Kasumi-1 (cell line): ENCODE measurements at regions not wholly inside any gene's neighbourhood (a gene's known extent, or its start where the extent isn't known, plus 50 kb on each side); places are given as distances from the start of the nearest gene placed in this dataset.
"Not testable (repeated sequence)": the region's sequence is repeated elsewhere in the genome, so short reads cannot be mapped to it uniquely, and the experiment has no call there.

Source experiments
- DNase-seq, 2 experiments: peaks; one replicate each; lab custom pipeline; 2025; lab: John Stamatoyannopoulos, UW

GRCh38 chr5:104084896-104085295, 522.3 kb upstream of the NUDT12 start:
- no peak for DNase-seq

- DNase-seq = no peak
These were observed 520.2 kb upstream of the NUDT12 start for GRCh38 chr5:104082754-104083153.

GRCh38 chr5:104081232-104081631, 518.6 kb upstream of the NUDT12 start:
- DNase-seq = no peak

GRCh38 chr5:104080646-104081175, 518.1 kb upstream of the NUDT12 start:
- no peak for DNase-seq

- DNase-seq = not testable (repeated sequence)
These were observed 517.5 kb upstream of the NUDT12 start for GRCh38 chr5:104079861-104080645.

GRCh38 chr5:104071887-104072286, 509.3 kb upstream of the NUDT12 start:
- DNase-seq = peak in 1 of 2 experiments; percentile 21

- DNase-seq = no peak
These were observed 500.2 kb upstream of the NUDT12 start for GRCh38 chr5:104062621-104063377.

GRCh38 chr5:104061707-104062106, 499.1 kb upstream of the NUDT12 start:
- DNase-seq = no peak

- DNase-seq = no peak
These were observed 490.7 kb upstream of the NUDT12 start for GRCh38 chr5:104053353-104053649.

GRCh38 chr5:104052558-104053352, 490.2 kb upstream of the NUDT12 start:
- no peak for DNase-seq

- DNase-seq = no peak
These were observed 487.8 kb upstream of the NUDT12 start for GRCh38 chr5:104050436-104050835.

- no peak for DNase-seq
These were observed 487.2 kb upstream of the NUDT12 start for GRCh38 chr5:104049752-104050151.

- DNase-seq = no peak
These were observed 485.6 kb upstream of the NUDT12 start for GRCh38 chr5:104048231-104048630.

- DNase-seq = no peak
These were observed 483.4 kb upstream of the NUDT12 start for GRCh38 chr5:104045987-104046386.

GRCh38 chr5:104039871-104040270, 477.3 kb upstream of the NUDT12 start:
- not testable (repeated sequence) for DNase-seq

- not testable (repeated sequence) for DNase-seq
These were observed 474.5 kb upstream of the NUDT12 start for GRCh38 chr5:104037136-104037535.

GRCh38 chr5:104033186-104033585, 470.6 kb upstream of the NUDT12 start:
- DNase-seq = not testable (repeated sequence)

GRCh38 chr5:104024538-104024937, 461.9 kb upstream of the NUDT12 start:
- DNase-seq = no peak

GRCh38 chr5:104023739-104024138, 461.1 kb upstream of the NUDT12 start:
- no peak for DNase-seq

GRCh38 chr5:104019956-104020355, 457.4 kb upstream of the NUDT12 start:
- DNase-seq = no peak

- DNase-seq = peak in 1 of 2 experiments; percentile 21
These were observed 455.7 kb upstream of the NUDT12 start for GRCh38 chr5:104018299-104018698.

- DNase-seq = no peak
These were observed 454.1 kb upstream of the NUDT12 start for GRCh38 chr5:104016646-104017045.
